DND-41 (cell line): ENCODE measurements at regions not wholly inside any gene's neighbourhood (a gene's known extent, or its start where the extent isn't known, plus 50 kb on each side); places are given as distances from the start of the nearest gene placed in this dataset.

ENCODE experiments used
- ATAC-seq: fragments of 200-7000 bp; cut with Tn5 transposase; 3 replicates; pipeline ENCODE4 v1.9.1; 2021; ENCODE audit warnings: low read depth; ENCODE audit not compliant: insufficient read depth
- DNase-seq: peaks from one replicate; pipeline ENCODE4 v3.0.0-alpha.2; 2020
- H2AFZ ChIP-seq: 2 replicates; pipeline ENCODE4 v1.6.0; 2012; ENCODE audit warnings: low read depth, low read length
- H3K27ac ChIP-seq: 2 replicates; pipeline ENCODE4 v1.5.1; 2012; ENCODE audit warnings: low read length, inconsistent platforms
- H3K27me3 ChIP-seq: fragments of 200-600 bp; sonication (generic); 2 replicates; pipeline ENCODE4 v1.6.0; 2012; ENCODE audit warnings: low read length, mild to moderate bottlenecking, inconsistent platforms; ENCODE audit not compliant: insufficient read depth, poor library complexity
- H3K36me3 ChIP-seq: 2 replicates; pipeline ENCODE4 v1.5.1; 2012; ENCODE audit warnings: low read length, inconsistent platforms; ENCODE audit not compliant: insufficient read depth
- H3K4me1 ChIP-seq: 2 replicates; pipeline ENCODE4 v1.5.1; 2012; ENCODE audit warnings: mild to moderate bottlenecking, low read length; ENCODE audit not compliant: insufficient read depth
- H3K4me2 ChIP-seq: 2 replicates; pipeline ENCODE4 v1.6.0; 2012; ENCODE audit warnings: mild to moderate bottlenecking, moderate library complexity, low read length, inconsistent platforms; ENCODE audit not compliant: insufficient read depth
- H3K4me3 ChIP-seq, 2 experiments: fragments of 200-600 bp in 1 of 2; shearing (Covaris generic) in 1 of 2; 2 replicates each; pipeline ENCODE4 v1.5.1; 2012 to 2016; ENCODE audit warnings: inconsistent platforms in 2 of 2, low read length in 2 of 2, mild to moderate bottlenecking in 2 of 2, low read depth in 1 of 2, moderate library complexity in 1 of 2
- H3K79me2 ChIP-seq: 2 replicates; pipeline ENCODE4 v1.6.0; 2012; ENCODE audit warnings: low read length, inconsistent platforms; ENCODE audit not compliant: insufficient read depth
- H3K9ac ChIP-seq: 2 replicates; pipeline ENCODE4 v1.6.0; 2012; ENCODE audit warnings: low read depth, mild to moderate bottlenecking, inconsistent platforms, low read length, moderate library complexity
- H3K9me3 ChIP-seq: 2 replicates; pipeline ENCODE4 v1.5.1; 2012; ENCODE audit warnings: low read length, moderate library complexity, mild to moderate bottlenecking, inconsistent platforms; ENCODE audit not compliant: insufficient read depth, severe bottlenecking
- H4K20me1 ChIP-seq: 2 replicates; pipeline ENCODE4 v1.6.0; 2012; ENCODE audit warnings: low read length; ENCODE audit not compliant: insufficient read depth
- CTCF ChIP-seq: IDR thresholded peaks from 2 replicates; pipeline ENCODE4 v1.5.1; 2012; ENCODE audit warnings: borderline replicate concordance, low read length, moderate library complexity, mild to moderate bottlenecking; ENCODE audit not compliant: poor library complexity, severe bottlenecking; ENCODE audit errors: extremely low read depth
- EZH2 ChIP-seq: IDR thresholded peaks from 3 replicates; pipeline ENCODE4 v1.6.1; 2012; ENCODE audit warnings: borderline replicate concordance, low read depth, mild to moderate bottlenecking, moderate library complexity, low read length, inconsistent platforms; ENCODE audit not compliant: severe bottlenecking

GRCh38 chr4:124504431-124504830 is 208.1 kb downstream of the ANKRD50 start:
- no peak for DNase-seq
- Histone ChIP-seq H3K79me2 (no peaks in the 10 kb centered on the region), H4K20me1 (no peaks in the 10 kb centered on the region), H3K27me3 (no peaks in the 10 kb centered on the region), H3K9ac (no peak overlapping the region), H3K36me3 (no peaks in the 10 kb centered on the region), H3K4me1 (no peaks in the 10 kb centered on the region), H3K4me3 (no peak overlapping the region), H2AFZ (no peak overlapping the region), H3K4me2 (no peak overlapping the region), H3K27ac (no peak overlapping the region), H3K9me3 (no peaks in the 10 kb centered on the region)
- no peak for ATAC-seq
- no peak for TF ChIP-seq EZH2
- TF ChIP-seq CTCF, result no peak

- ATAC-seq, result no peak
- no peak overlapping the region for H3K4me3 ChIP-seq
- H3K27ac ChIP-seq, result no peak overlapping the region
- no peaks in the 10 kb centered on the region for H3K79me2 ChIP-seq
- no peaks in the 10 kb centered on the region for H3K36me3 ChIP-seq
- no peak overlapping the region for H3K9ac ChIP-seq
- H2AFZ ChIP-seq, result no peak overlapping the region
- H3K27me3 ChIP-seq, result no peaks in the 10 kb centered on the region
- TF ChIP-seq CTCF (no peak), EZH2 (no peak)
- DNase-seq, result no peak
- H3K4me1 ChIP-seq, result no peaks in the 10 kb centered on the region
- H3K9me3 ChIP-seq, result no peaks in the 10 kb centered on the region
- H4K20me1 ChIP-seq, result no peaks in the 10 kb centered on the region
- no peak overlapping the region for H3K4me2 ChIP-seq
Measured at GRCh38 chr4:124505211-124505610, 207.3 kb downstream of the ANKRD50 start.

GRCh38 chr4:124509151-124509550 is 203.4 kb downstream of the ANKRD50 start:
- H2AFZ ChIP-seq, result no peak overlapping the region
- no peak overlapping the region for H3K4me3 ChIP-seq
- ATAC-seq (no peak), DNase-seq (no peak)
- H3K27me3 ChIP-seq, result no peaks in the 10 kb centered on the region
- H3K79me2 ChIP-seq, result no peaks in the 10 kb centered on the region
- H4K20me1 ChIP-seq, result no peaks in the 10 kb centered on the region
- H3K27ac ChIP-seq, result no peak overlapping the region
- TF ChIP-seq EZH2 (no peak), CTCF (no peak)
- H3K4me2 ChIP-seq, result no peak overlapping the region
- no peaks in the 10 kb centered on the region for H3K9me3 ChIP-seq
- H3K9ac ChIP-seq, result no peak overlapping the region
- no peaks in the 10 kb centered on the region for H3K36me3 ChIP-seq
- no peaks in the 10 kb centered on the region for H3K4me1 ChIP-seq

- no peaks in the 10 kb centered on the region for H3K79me2 ChIP-seq
- ATAC-seq (no peak), DNase-seq (no peak)
- H3K36me3 ChIP-seq, result no peaks in the 10 kb centered on the region
- H3K4me3 ChIP-seq, result no peak overlapping the region
- no peaks in the 10 kb centered on the region for H3K4me1 ChIP-seq
- no peak overlapping the region for H3K4me2 ChIP-seq
- H3K9me3 ChIP-seq, result no peaks in the 10 kb centered on the region
- TF ChIP-seq EZH2, result no peak
- no peak for TF ChIP-seq CTCF
- H2AFZ ChIP-seq, result no peak overlapping the region
- no peaks in the 10 kb centered on the region for H4K20me1 ChIP-seq
- H3K27me3 ChIP-seq, result no peaks in the 10 kb centered on the region
- no peak overlapping the region for H3K9ac ChIP-seq
- no peak overlapping the region for H3K27ac ChIP-seq
Measured at GRCh38 chr4:124514588-124514987, 197.9 kb downstream of the ANKRD50 start.
